ENCODE measurements at regions not wholly inside any gene's neighbourhood (a gene's known extent, or its start where the extent isn't known, plus 50 kb on each side); places are given as distances from the start of the nearest gene placed in this dataset.

GRCh38 chr5:73337586-73338255 is 110.9 kb downstream of the FOXD1 start:
- no peaks in the 10 kb centered on the region for H3K79me2 ChIP-seq (ENCODE audit: insufficient read depth, low read length)
- peak overlapping the region; percentile 45 for H2AFZ ChIP-seq (ENCODE audit: low read length)
- no peaks in the 10 kb centered on the region for H3K27me3 ChIP-seq (ENCODE audit: insufficient read depth, low read length)
- no peaks in the 10 kb centered on the region for H3K9me3 ChIP-seq (ENCODE audit: low read depth, low read length)
- H3K4me2 ChIP-seq (ENCODE audit: insufficient read depth, low read length): peak overlapping the region; percentile 73
- TF ChIP-seq CTCF (IDR thresholded peaks at IDR 0.05; ENCODE audit: extremely low read depth, low read depth, low read length): no peak
- H4K20me1 ChIP-seq (ENCODE audit: insufficient read depth, low read length): no peaks in the 10 kb centered on the region
- H3K36me3 ChIP-seq (ENCODE audit: insufficient read depth, low read length): no peaks in the 10 kb centered on the region
- peak overlapping the region; percentile 14 for H3K4me3 ChIP-seq (ENCODE audit: insufficient read depth, low read length)
- H3K27ac ChIP-seq (ENCODE audit: low read depth, low read length): peak overlapping the region; percentile 87
- H3K4me1 ChIP-seq (ENCODE audit: insufficient read depth, low read length): peaks cover 37% of the 10 kb centered on the region
- DNase-seq (ENCODE audit: insufficient read length, low spot score, missing footprints): no peak

DNA sequence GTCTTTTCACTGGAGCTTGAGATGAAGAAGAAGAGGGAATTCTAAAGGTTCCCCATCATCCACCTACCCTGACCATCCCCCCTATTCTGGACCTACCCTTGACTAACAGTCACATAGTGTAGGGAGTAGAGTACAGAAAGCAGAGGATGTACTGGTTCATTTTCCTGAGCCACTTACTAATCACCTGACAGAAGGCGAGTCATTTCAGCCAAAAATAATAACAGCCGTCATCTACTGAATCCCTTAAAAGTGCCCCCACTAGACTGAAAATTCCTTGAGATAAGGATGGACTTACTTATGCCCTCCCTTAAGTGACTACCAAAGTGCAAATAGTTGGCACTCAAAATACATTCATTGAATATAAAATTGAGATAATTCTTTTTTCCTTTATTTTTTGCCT is 112.2 kb downstream of the FOXD1 start:
- Histone ChIP-seq H3K27ac (ENCODE audit: low read depth, low read length) (no peak overlapping the region), H3K9me3 (ENCODE audit: low read depth, low read length) (no peaks in the 10 kb centered on the region), H2AFZ (ENCODE audit: low read length) (no peak overlapping the region), H3K27me3 (ENCODE audit: insufficient read depth, low read length) (no peaks in the 10 kb centered on the region), H3K4me2 (ENCODE audit: insufficient read depth, low read length) (peak overlapping the region; percentile 32), H4K20me1 (ENCODE audit: insufficient read depth, low read length) (no peaks in the 10 kb centered on the region), H3K4me1 (ENCODE audit: insufficient read depth, low read length) (peaks cover 37% of the 10 kb centered on the region), H3K79me2 (ENCODE audit: insufficient read depth, low read length) (no peaks in the 10 kb centered on the region), H3K4me3 (ENCODE audit: insufficient read depth, low read length) (no peak overlapping the region), H3K36me3 (ENCODE audit: insufficient read depth, low read length) (no peaks in the 10 kb centered on the region)
- TF ChIP-seq CTCF (IDR thresholded peaks at IDR 0.05; ENCODE audit: extremely low read depth, low read depth, low read length): no peak
- peak; percentile 67 for DNase-seq (ENCODE audit: insufficient read length, low spot score, missing footprints)

GRCh38 chr5:73333944-73334703 is 114.5 kb downstream of the FOXD1 start:
- peak overlapping the region; percentile 38 for H3K4me3 ChIP-seq (ENCODE audit: insufficient read depth, low read length)
- peak overlapping the region; percentile 3 for H3K27ac ChIP-seq (ENCODE audit: low read depth, low read length)
- no peak for TF ChIP-seq CTCF (IDR thresholded peaks at IDR 0.05; ENCODE audit: extremely low read depth, low read depth, low read length)
- H3K4me2 ChIP-seq (ENCODE audit: insufficient read depth, low read length): peak overlapping the region; percentile 60
- H4K20me1 ChIP-seq (ENCODE audit: insufficient read depth, low read length): no peaks in the 10 kb centered on the region
- H3K4me1 ChIP-seq (ENCODE audit: insufficient read depth, low read length): peaks cover 34% of the 10 kb centered on the region
- no peaks in the 10 kb centered on the region for H3K27me3 ChIP-seq (ENCODE audit: insufficient read depth, low read length)
- no peaks in the 10 kb centered on the region for H3K36me3 ChIP-seq (ENCODE audit: insufficient read depth, low read length)
- no peaks in the 10 kb centered on the region for H3K79me2 ChIP-seq (ENCODE audit: insufficient read depth, low read length)
- no peaks in the 10 kb centered on the region for H3K9me3 ChIP-seq (ENCODE audit: low read depth, low read length)
- H2AFZ ChIP-seq (ENCODE audit: low read length): peak overlapping the region; percentile 70
- no peak for DNase-seq (ENCODE audit: insufficient read length, low spot score, missing footprints)

- Histone ChIP-seq H4K20me1 (ENCODE audit: insufficient read depth, low read length) (no peaks in the 10 kb centered on the region), H3K27ac (ENCODE audit: low read depth, low read length) (no peak overlapping the region), H3K36me3 (ENCODE audit: insufficient read depth, low read length) (no peaks in the 10 kb centered on the region), H3K4me1 (ENCODE audit: insufficient read depth, low read length) (peaks cover 12% of the 10 kb centered on the region), H3K9me3 (ENCODE audit: low read depth, low read length) (no peaks in the 10 kb centered on the region), H3K27me3 (ENCODE audit: insufficient read depth, low read length) (no peaks in the 10 kb centered on the region), H3K79me2 (ENCODE audit: insufficient read depth, low read length) (no peaks in the 10 kb centered on the region), H3K4me3 (ENCODE audit: insufficient read depth, low read length) (no peak overlapping the region), H2AFZ (ENCODE audit: low read length) (no peak overlapping the region), H3K4me2 (ENCODE audit: insufficient read depth, low read length) (no peak overlapping the region)
- DNase-seq (ENCODE audit: insufficient read length, low spot score, missing footprints): no peak
- no peak for TF ChIP-seq CTCF (IDR thresholded peaks at IDR 0.05; ENCODE audit: extremely low read depth, low read depth, low read length)
Measured at GRCh38 chr5:73330613-73331012, 118.0 kb downstream of the FOXD1 start.
